ENCODE measurements at regions not wholly inside any gene's neighbourhood (a gene's known extent, or its start where the extent isn't known, plus 50 kb on each side); places are given as distances from the start of the nearest gene placed in this dataset.
"Not testable (repeated sequence)": the region's sequence is repeated elsewhere in the genome, so short reads cannot be mapped to it uniquely, and the experiment has no call there.

- no peaks in the 10 kb centered on the region for H3K27me3 ChIP-seq (replicated peaks in 2 of 5; ENCODE audit: control insufficient read depth in 4 of 5, insufficient read depth in 5 of 5, low read length in 4 of 5)
- no peak overlapping the region for H3K4me3 ChIP-seq (ENCODE audit: control insufficient read depth in 1 of 7, extremely low read depth in 1 of 7, insufficient read depth in 4 of 7, low read depth in 2 of 7, low read length in 6 of 7)
- ChIA-PET POLR2A (no interaction called here), CTCF (interaction anchor here (1.0 kb wide), 1 partner anchor 75 kb away, joined by 3 read pairs; no protein-coding TSS in a partner anchor)
- no peak for DNase-seq
- peaks cover under 1 to 13% (median 4%) of the 10 kb centered on the region in 4 experiments for H3K4me1 ChIP-seq (ENCODE audit: control extremely low read depth in 1 of 4, control insufficient read depth in 4 of 4, insufficient read depth in 4 of 4, low read length in 3 of 4)
- H3K27ac ChIP-seq (ENCODE audit: insufficient read depth in 1 of 2, low read depth in 1 of 2, low read length in 2 of 2, poor library complexity in 1 of 2, severe bottlenecking in 2 of 2): no peak overlapping the region
- peaks cover 0 to 18% (median 0%) of the 10 kb centered on the region in 5 experiments for H3K9me3 ChIP-seq (ENCODE audit: control extremely low read depth in 1 of 5, control insufficient read depth in 4 of 5, insufficient read depth in 2 of 5, low read depth in 1 of 5, low read length in 4 of 5)
- H3K36me3 ChIP-seq (ENCODE audit: control insufficient read depth in 4 of 4, insufficient read depth in 4 of 4, low read length in 3 of 4): no peaks in the 10 kb centered on the region
- WGBS (ENCODE audit: insufficient coverage): no CpG with 5 or more reads among the region's 1 CpG
These were observed 83.7 kb upstream of the C15orf39 start for GRCh38 chr15:75117993-75118392.

GRCh38 chr15:75119312-75119711 is 82.4 kb upstream of the C15orf39 start:
- DNase-seq; H3K36me3 ChIP-seq (ENCODE audit: control insufficient read depth in 4 of 4, insufficient read depth in 4 of 4, low read length in 3 of 4); H3K9me3 ChIP-seq (ENCODE audit: control extremely low read depth in 1 of 5, control insufficient read depth in 4 of 5, insufficient read depth in 2 of 5, low read depth in 1 of 5, low read length in 4 of 5); H3K27me3 ChIP-seq (replicated peaks in 2 of 5; ENCODE audit: control insufficient read depth in 4 of 5, insufficient read depth in 5 of 5, low read length in 4 of 5); H3K27ac ChIP-seq (ENCODE audit: insufficient read depth in 1 of 2, low read depth in 1 of 2, low read length in 2 of 2, poor library complexity in 1 of 2, severe bottlenecking in 2 of 2); H3K4me3 ChIP-seq (ENCODE audit: control insufficient read depth in 1 of 7, extremely low read depth in 1 of 7, insufficient read depth in 4 of 7, low read depth in 2 of 7, low read length in 6 of 7); POLR2A ChIA-PET: not testable (repeated sequence)
- no CpG with 5 or more reads among the region's 4 CpGs for WGBS (ENCODE audit: insufficient coverage)
- H3K4me1 ChIP-seq (ENCODE audit: control extremely low read depth in 1 of 4, control insufficient read depth in 4 of 4, insufficient read depth in 4 of 4, low read length in 3 of 4): peaks cover 6 to 20% (median 11%) of the 10 kb centered on the region in 4 experiments
- CTCF ChIA-PET: interaction anchor here (0.6 to 1.2 kb wide), 2 partner anchors 12 to 77 kb away, joined by 3 read pairs; no protein-coding TSS in a partner anchor

- H3K4me3 ChIP-seq (ENCODE audit: control insufficient read depth in 1 of 7, extremely low read depth in 1 of 7, insufficient read depth in 4 of 7, low read depth in 2 of 7, low read length in 6 of 7): no peak overlapping the region
- peaks cover 0 to 2% (median 0%) of the 10 kb centered on the region in 5 experiments for H3K9me3 ChIP-seq (ENCODE audit: control extremely low read depth in 1 of 5, control insufficient read depth in 4 of 5, insufficient read depth in 2 of 5, low read depth in 1 of 5, low read length in 4 of 5)
- H3K4me1 ChIP-seq (ENCODE audit: control extremely low read depth in 1 of 4, control insufficient read depth in 4 of 4, insufficient read depth in 4 of 4, low read length in 3 of 4): peaks cover 12 to 31% (median 27%) of the 10 kb centered on the region in 4 experiments
- H3K27me3 ChIP-seq (replicated peaks in 2 of 5; ENCODE audit: control insufficient read depth in 4 of 5, insufficient read depth in 5 of 5, low read length in 4 of 5): no peaks in the 10 kb centered on the region
- no peak for DNase-seq
- no peak overlapping the region for H3K27ac ChIP-seq (ENCODE audit: insufficient read depth in 1 of 2, low read depth in 1 of 2, low read length in 2 of 2, poor library complexity in 1 of 2, severe bottlenecking in 2 of 2)
- ChIA-PET CTCF (no interaction called here), POLR2A (no interaction called here)
- no peaks in the 10 kb centered on the region for H3K36me3 ChIP-seq (ENCODE audit: control insufficient read depth in 4 of 4, insufficient read depth in 4 of 4, low read length in 3 of 4)
These were observed 80.2 kb upstream of the C15orf39 start for GRCh38 chr15:75121491-75121890.

- peak; percentile 46 to 86 (median 86) for DNase-seq
- H3K4me1 ChIP-seq (ENCODE audit: control extremely low read depth in 1 of 4, control insufficient read depth in 4 of 4, insufficient read depth in 4 of 4, low read length in 3 of 4): peaks cover 12 to 46% (median 30%) of the 10 kb centered on the region in 4 experiments
- peak overlapping the region in 1 of 7 experiments; percentile 13 for H3K4me3 ChIP-seq (ENCODE audit: control insufficient read depth in 1 of 7, extremely low read depth in 1 of 7, insufficient read depth in 4 of 7, low read depth in 2 of 7, low read length in 6 of 7)
- no CpG with 5 or more reads among the region's 5 CpGs for WGBS (ENCODE audit: insufficient coverage)
- H3K9me3 ChIP-seq (ENCODE audit: control extremely low read depth in 1 of 5, control insufficient read depth in 4 of 5, insufficient read depth in 2 of 5, low read depth in 1 of 5, low read length in 4 of 5): no peaks in the 10 kb centered on the region
- no peaks in the 10 kb centered on the region for H3K36me3 ChIP-seq (ENCODE audit: control insufficient read depth in 4 of 4, insufficient read depth in 4 of 4, low read length in 3 of 4)
- POLR2A ChIA-PET: interaction anchor here (0.5 to 2.8 kb wide), 3 partner anchors 77 to 80 kb away, joined by 3 to 17 read pairs (median 3); partner anchors contain the start of gene C15orf39
- CTCF ChIA-PET: interaction anchor here (1.0 to 5.7 kb wide), 5 partner anchors 9 to 80 kb away, joined by 3 to 37 read pairs (median 7); no protein-coding TSS in a partner anchor
- H3K27me3 ChIP-seq (replicated peaks in 2 of 5; ENCODE audit: control insufficient read depth in 4 of 5, insufficient read depth in 5 of 5, low read length in 4 of 5): no peaks in the 10 kb centered on the region
- H3K27ac ChIP-seq (ENCODE audit: insufficient read depth in 1 of 2, low read depth in 1 of 2, low read length in 2 of 2, poor library complexity in 1 of 2, severe bottlenecking in 2 of 2): peak overlapping the region in 1 of 2 experiments; percentile 85
These were observed 78.3 kb upstream of the C15orf39 start for GRCh38 chr15:75123395-75123794.

GRCh38 chr15:75124278-75124677 is 77.4 kb upstream of the C15orf39 start:
- peak in 1 of 3 donors; percentile 29 for DNase-seq
- not testable (repeated sequence) for H3K27me3 ChIP-seq (replicated peaks in 2 of 5; ENCODE audit: control insufficient read depth in 4 of 5, insufficient read depth in 5 of 5, low read length in 4 of 5); H3K36me3 ChIP-seq (ENCODE audit: control insufficient read depth in 4 of 4, insufficient read depth in 4 of 4, low read length in 3 of 4); H3K9me3 ChIP-seq (ENCODE audit: control extremely low read depth in 1 of 5, control insufficient read depth in 4 of 5, insufficient read depth in 2 of 5, low read depth in 1 of 5, low read length in 4 of 5); H3K4me3 ChIP-seq (ENCODE audit: control insufficient read depth in 1 of 7, extremely low read depth in 1 of 7, insufficient read depth in 4 of 7, low read depth in 2 of 7, low read length in 6 of 7)
- POLR2A ChIA-PET: interaction anchor here (1.1 to 2.8 kb wide), 6 partner anchors 9 to 81 kb away, joined by 3 to 17 read pairs (median 6); partner anchors contain the start of gene C15orf39
- 100% methylated on average over 2 of the region's 3 CpGs for WGBS (ENCODE audit: insufficient coverage)
- Histone ChIP-seq H3K4me1 (ENCODE audit: control extremely low read depth in 1 of 4, control insufficient read depth in 4 of 4, insufficient read depth in 4 of 4, low read length in 3 of 4) (peaks cover 12 to 51% (median 33%) of the 10 kb centered on the region in 4 experiments), H3K27ac (ENCODE audit: insufficient read depth in 1 of 2, low read depth in 1 of 2, low read length in 2 of 2, poor library complexity in 1 of 2, severe bottlenecking in 2 of 2) (peak overlapping the region in 1 of 2 experiments; percentile 85)
- CTCF ChIA-PET: interaction anchor here (0.9 to 5.7 kb wide), 11 partner anchors 8 to 82 kb away, joined by 3 to 37 read pairs (median 4); partner anchors contain the start of gene C15orf39

GRCh38 chr15:75125935-75126334 is 75.7 kb upstream of the C15orf39 start:
- no peak overlapping the region for H3K27ac ChIP-seq (ENCODE audit: insufficient read depth in 1 of 2, low read depth in 1 of 2, low read length in 2 of 2, poor library complexity in 1 of 2, severe bottlenecking in 2 of 2)
- H3K4me3 ChIP-seq (ENCODE audit: control insufficient read depth in 1 of 7, extremely low read depth in 1 of 7, insufficient read depth in 4 of 7, low read depth in 2 of 7, low read length in 6 of 7): peak overlapping the region in 1 of 7 experiments; percentile 7
- no peaks in the 10 kb centered on the region for H3K36me3 ChIP-seq (ENCODE audit: control insufficient read depth in 4 of 4, insufficient read depth in 4 of 4, low read length in 3 of 4)
- POLR2A ChIA-PET: interaction anchor here (0.6 to 2.8 kb wide), 5 partner anchors 18 to 88 kb away, joined by 3 to 17 read pairs (median 5); no protein-coding TSS in a partner anchor
- DNase-seq: no peak
- H3K4me1 ChIP-seq (ENCODE audit: control extremely low read depth in 1 of 4, control insufficient read depth in 4 of 4, insufficient read depth in 4 of 4, low read length in 3 of 4): peaks cover 12 to 67% (median 42%) of the 10 kb centered on the region in 4 experiments
- H3K9me3 ChIP-seq (ENCODE audit: control extremely low read depth in 1 of 5, control insufficient read depth in 4 of 5, insufficient read depth in 2 of 5, low read depth in 1 of 5, low read length in 4 of 5): no peaks in the 10 kb centered on the region
- CTCF ChIA-PET: interaction anchor here (0.6 to 5.7 kb wide), 10 partner anchors 9 to 83 kb away, joined by 3 to 37 read pairs (median 4); no protein-coding TSS in a partner anchor
- WGBS (ENCODE audit: insufficient coverage): 80% methylated on average over 3 of the region's 5 CpGs
- no peaks in the 10 kb centered on the region for H3K27me3 ChIP-seq (replicated peaks in 2 of 5; ENCODE audit: control insufficient read depth in 4 of 5, insufficient read depth in 5 of 5, low read length in 4 of 5)

- Histone ChIP-seq H3K27me3 (replicated peaks in 2 of 5; ENCODE audit: control insufficient read depth in 4 of 5, insufficient read depth in 5 of 5, low read length in 4 of 5) (no peaks in the 10 kb centered on the region), H3K9me3 (ENCODE audit: control extremely low read depth in 1 of 5, control insufficient read depth in 4 of 5, insufficient read depth in 2 of 5, low read depth in 1 of 5, low read length in 4 of 5) (no peaks in the 10 kb centered on the region), H3K27ac (ENCODE audit: insufficient read depth in 1 of 2, low read depth in 1 of 2, low read length in 2 of 2, poor library complexity in 1 of 2, severe bottlenecking in 2 of 2) (no peak overlapping the region), H3K4me3 (ENCODE audit: control insufficient read depth in 1 of 7, extremely low read depth in 1 of 7, insufficient read depth in 4 of 7, low read depth in 2 of 7, low read length in 6 of 7) (no peak overlapping the region), H3K36me3 (ENCODE audit: control insufficient read depth in 4 of 4, insufficient read depth in 4 of 4, low read length in 3 of 4) (no peaks in the 10 kb centered on the region), H3K4me1 (ENCODE audit: control extremely low read depth in 1 of 4, control insufficient read depth in 4 of 4, insufficient read depth in 4 of 4, low read length in 3 of 4) (peaks cover 12 to 73% (median 47%) of the 10 kb centered on the region in 4 experiments)
- no peak for DNase-seq
- 95% methylated on average over 6 of the region's 10 CpGs for WGBS (ENCODE audit: insufficient coverage)
- POLR2A ChIA-PET: interaction anchor here (0.9 kb wide), 1 partner anchor 50 kb away, joined by 3 read pairs; no protein-coding TSS in a partner anchor
- CTCF ChIA-PET: interaction anchor here (1.0 to 5.7 kb wide), 5 partner anchors 18 to 84 kb away, joined by 3 to 37 read pairs (median 5); no protein-coding TSS in a partner anchor
These were observed 74.7 kb upstream of the C15orf39 start for GRCh38 chr15:75126864-75127580.

All from common myeloid progenitor, CD34-positive (primary cell).